ENCODE measurements at regions not wholly inside any gene's neighbourhood (a gene's known extent, or its start where the extent isn't known, plus 50 kb on each side); places are given as distances from the start of the nearest gene placed in this dataset.
A peak's percentile ranks its signal among the peaks of the same experiment; 100 is the strongest.
"Not testable (repeated sequence)": the region's sequence is repeated elsewhere in the genome, so short reads cannot be mapped to it uniquely, and the experiment has no call there.

DNA sequence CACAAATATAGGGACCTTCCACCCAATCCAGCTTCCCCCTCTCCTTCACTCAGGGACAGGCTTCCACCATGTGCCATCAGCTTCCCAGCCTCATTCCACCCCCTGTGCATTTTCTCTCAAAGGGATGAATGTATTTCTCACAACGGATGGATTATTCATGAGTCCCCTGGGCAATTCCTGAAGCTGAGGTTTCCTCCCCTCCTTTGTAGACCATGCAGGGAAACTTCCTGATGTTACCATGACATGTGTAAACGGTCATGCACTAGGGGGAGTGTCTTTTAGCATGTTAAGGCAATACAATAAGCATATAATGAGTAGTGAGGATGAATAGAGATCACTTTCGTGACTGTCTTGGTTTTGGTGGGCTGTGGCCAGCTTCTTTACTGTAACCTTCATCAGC is 706.8 kb downstream of the TMEM121 start:
- not testable (repeated sequence) for DNase-seq

GRCh38 chr14:106234525-106235254 is 708.3 kb downstream of the TMEM121 start:
- not testable (repeated sequence) for DNase-seq

GRCh38 chr14:106235356-106236159 is 709.2 kb downstream of the TMEM121 start:
- no peak for DNase-seq

DNA sequence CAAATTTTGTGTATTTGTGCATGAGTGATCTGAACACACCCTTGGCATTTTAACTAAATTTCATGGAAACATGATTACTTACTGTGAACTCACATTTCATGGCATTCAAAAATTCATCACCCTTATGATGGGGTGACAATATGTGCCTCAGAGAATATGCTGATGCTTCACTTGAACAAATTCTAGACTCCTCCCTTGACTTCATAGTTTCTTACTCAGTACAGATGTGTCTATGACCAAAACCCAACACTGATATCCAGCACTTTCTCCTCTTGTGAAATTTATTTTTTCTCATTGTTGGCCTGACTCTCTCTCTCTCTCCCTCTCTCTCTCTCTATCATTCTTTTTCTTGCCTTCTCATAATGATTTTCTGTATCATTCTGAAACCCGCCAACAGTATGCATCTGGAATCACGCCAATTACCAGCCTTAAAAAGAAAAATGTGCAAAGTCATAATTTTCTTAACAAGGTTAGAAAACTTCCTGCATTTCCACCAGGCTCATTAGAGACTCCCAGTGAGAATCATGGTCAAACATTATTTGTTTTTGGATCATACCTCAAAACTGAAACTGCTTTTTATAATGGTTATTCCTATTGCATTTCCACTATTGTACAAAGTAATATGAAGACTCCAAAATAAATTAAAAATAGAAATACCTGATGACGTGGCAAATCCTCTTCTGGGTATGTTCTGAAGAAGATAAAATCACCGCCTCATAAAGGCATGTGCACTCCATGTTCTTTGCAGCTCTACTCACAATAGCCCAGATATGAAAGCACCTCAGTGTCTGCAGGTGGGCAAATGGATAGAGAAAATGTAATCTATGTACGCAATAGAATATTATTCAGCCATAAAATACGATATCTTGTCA is 722.2 kb downstream of the TMEM121 start:
- no peak for DNase-seq

GRCh38 chr14:106253995-106254394 is 727.6 kb downstream of the TMEM121 start:
- not testable (repeated sequence) for DNase-seq

DNA sequence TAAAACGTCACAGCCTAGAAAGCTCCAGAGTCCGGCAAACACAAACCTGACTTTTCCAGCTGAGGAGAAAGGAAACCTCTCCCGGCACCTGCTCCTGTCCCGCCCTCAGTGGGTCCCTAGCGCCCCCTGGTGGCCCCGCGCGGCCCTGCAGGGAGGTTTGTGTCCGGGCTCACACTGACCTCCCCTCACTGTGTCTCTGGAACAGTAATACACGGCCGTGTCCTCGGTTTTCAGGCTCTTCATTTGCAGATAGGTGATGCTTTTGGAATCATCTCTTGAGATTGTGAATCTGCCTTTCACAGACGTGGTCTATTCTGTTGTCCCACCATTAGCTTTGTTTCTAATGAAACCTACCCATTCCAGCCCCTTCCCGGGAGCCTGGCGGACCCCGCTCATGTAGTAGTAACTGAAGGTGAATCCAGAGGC is 731.2 kb downstream of the TMEM121 start:
- peak; percentile 69 for DNase-seq

- peak; percentile 37 for DNase-seq
Observed at GRCh38 chr14:106268013-106268727, 741.8 kb downstream of the TMEM121 start.

GRCh38 chr14:106269029-106269428 is 742.6 kb downstream of the TMEM121 start:
- DNase-seq: no peak

DNA sequence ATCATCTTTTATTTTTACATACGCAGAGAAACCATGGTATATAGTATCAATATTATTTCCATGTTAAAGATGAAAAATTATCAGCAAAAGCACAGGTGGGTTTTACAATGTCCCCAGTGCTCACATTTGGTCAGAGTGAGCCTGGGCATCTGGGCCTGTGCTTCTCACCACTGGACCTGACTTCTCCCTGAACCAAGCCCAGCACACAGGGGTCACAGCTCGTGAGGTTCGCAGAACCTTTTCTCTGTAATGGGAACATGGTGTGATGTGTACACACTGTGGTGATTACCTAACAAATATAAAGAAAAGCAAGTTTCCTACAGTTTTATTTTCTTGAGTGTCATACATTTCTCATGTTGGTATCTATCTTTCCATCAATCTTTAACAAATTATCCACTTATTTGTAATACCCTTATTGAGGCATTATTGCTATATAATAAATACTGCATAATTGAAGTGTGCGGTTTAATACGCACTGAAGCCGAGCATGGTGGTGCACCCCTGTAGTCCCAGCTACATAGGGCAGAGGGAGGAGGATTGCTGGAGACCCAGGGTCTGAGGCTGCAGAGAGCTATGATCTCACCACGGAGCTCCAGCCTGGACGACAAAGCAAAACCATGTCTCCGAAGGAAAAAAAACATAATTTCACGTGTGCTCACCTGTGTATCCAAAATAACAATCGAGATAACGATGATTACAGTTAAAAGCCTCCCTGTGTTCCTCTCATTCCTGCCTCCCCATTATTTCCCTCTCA is 743.2 kb downstream of the TMEM121 start:
- no peak for DNase-seq

- DNase-seq: peak; percentile 36
Observed at GRCh38 chr14:106270476-106271121, 744.2 kb downstream of the TMEM121 start.

DNA sequence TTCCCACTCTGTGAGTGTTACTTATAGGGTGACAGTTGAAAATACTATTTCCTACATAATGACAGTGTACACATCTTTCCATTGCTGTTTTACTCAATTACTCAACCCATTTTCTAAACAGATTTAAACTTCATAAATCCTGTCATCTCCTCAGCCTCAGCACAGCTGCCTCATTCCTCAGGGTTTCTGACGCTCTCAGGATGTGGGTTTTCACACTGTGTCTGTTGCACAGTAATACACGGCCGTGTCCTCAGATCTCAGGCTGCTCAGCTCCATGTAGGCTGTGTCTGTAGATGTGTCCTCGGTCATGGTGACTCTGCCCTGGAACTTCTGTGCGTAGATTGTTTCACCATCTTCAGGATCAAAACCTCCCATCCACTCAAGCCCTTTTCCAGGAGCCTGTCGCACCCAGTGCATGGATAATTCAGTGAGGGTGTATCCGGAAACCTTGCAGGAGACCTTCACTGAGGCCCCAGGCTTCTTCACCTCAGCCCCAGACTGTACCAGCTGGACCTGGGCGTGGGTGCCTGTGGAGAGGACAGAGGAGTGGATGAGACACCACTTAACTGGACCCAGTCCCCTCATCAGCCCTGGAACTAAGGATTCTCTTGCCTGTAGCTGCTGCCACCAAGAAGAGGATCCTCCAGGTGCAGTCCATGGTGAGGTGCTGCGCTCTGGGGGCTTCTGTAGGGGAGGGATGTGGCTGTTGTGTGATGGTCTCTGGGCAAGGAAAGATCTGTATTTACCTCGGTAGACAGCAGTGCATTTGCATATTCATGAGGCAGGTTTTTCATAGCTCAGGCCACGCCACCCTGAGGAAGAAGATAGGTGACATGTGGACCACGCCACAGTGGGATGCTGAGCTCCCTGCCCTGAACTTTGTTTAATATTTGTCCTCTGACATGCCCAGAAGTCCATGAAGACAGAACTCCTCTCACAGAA is 750.2 kb downstream of the TMEM121 start:
- no peak for DNase-seq

DNA sequence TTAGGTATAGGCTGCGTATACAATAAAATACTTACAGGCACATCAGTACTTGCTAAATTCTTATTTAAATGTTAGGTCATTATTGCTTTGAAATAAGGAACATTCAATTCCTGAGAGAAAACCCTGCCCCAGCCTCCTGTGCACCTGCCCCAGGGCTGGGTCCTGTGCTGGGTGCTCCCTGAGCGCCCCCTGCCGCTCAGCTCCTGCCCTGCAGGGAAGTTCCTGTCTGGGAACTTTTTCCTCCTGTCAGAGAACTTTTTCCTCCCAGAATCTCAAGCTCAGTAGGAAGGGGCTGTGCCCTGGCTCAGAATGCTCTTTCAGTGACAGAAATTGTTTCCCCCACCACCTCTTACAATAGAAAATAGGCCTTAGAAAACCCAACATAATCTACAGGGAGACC is 751.1 kb downstream of the TMEM121 start:
- DNase-seq: peak; percentile 47

DNA sequence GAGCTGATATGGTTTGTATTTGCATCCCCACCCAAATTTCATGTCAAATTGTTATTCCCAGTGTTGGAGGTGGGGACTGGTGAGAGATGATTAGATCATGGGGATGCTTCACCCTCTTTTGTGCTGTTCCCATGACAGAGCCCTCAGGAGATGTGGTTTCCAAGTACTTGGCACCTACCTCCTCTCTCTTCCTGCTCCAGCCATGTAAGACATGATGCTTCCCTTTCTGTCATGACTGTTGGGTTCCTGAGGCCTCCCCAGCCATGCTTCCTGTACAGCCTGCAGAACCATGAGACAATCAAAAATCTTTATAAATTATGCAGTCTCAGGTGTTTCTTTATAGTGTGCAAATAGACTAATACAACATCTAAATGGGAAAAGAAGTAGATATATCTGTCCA is 754.5 kb downstream of the TMEM121 start:
- no peak for DNase-seq

DNA sequence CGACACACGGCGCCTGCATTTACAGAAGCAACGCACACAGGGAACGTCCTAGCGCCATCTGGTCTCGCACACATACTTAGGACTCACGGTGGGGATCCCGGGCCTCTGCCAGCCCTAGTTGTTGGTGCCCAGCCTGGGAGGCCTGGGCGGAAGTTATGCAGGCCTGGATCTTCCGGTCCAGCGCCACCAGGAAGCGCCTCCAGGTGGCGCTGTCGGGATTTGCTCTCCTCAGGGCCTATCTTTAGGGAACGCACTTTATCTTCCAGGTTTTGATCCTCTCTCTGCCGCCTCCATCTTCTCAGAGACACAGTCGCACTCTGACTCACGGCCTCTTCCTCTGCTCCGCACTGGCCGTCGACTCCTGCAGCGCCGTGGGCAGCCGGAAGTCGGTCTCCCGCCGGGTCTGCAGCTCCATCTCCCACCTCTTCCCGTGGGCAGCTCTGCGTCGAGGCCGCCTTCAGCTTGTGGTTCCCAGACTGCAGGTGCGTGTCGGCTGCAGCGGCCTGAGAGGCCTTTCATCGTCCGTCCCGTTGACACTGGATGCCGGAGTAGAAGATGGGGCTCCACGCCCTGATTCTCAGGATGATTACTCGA is 760.4 kb downstream of the TMEM121 start:
- peak; percentile 31 for DNase-seq

DNA sequence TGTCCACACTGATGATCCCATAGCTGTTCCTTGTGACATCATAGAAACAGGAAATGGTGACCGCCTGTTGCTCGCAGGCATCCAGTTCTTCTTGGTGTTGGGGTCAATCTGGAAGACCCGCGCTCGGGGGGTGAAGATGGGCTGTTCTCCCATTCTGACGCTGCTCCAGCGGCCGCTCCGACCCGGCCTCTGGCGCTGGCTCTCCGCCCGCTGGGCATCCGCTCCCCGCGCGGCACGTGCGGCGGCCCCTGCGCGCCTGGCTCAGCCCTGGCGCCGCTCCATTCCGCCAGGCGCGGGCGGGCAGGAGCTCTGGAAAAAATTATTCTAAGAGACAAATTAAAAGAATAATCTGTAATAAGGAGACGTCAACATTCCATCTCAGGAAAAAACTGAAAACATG is 761.1 kb downstream of the TMEM121 start:
- DNase-seq: no peak

DNA sequence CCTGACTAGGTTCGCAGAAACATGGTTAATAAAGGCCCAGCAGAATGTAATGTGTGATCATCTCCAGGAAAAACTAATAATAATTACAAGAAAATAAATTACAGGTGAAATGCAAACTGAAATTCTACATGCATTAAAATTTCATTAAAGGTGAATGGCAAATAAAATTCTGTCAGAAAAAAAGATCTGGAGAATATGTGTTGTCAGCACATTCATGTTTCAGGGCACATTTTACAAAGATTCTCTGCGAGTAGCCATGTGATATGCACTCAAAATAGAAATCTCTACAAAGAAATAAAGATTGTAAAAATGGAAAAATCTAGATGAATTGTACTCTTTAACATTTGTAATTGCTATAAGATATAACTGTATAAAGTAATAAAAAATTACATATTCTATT is 765.2 kb downstream of the TMEM121 start:
- DNase-seq: no peak

GRCh38 chr14:106294324-106294723 is 767.9 kb downstream of the TMEM121 start:
- DNase-seq: no peak

DNA sequence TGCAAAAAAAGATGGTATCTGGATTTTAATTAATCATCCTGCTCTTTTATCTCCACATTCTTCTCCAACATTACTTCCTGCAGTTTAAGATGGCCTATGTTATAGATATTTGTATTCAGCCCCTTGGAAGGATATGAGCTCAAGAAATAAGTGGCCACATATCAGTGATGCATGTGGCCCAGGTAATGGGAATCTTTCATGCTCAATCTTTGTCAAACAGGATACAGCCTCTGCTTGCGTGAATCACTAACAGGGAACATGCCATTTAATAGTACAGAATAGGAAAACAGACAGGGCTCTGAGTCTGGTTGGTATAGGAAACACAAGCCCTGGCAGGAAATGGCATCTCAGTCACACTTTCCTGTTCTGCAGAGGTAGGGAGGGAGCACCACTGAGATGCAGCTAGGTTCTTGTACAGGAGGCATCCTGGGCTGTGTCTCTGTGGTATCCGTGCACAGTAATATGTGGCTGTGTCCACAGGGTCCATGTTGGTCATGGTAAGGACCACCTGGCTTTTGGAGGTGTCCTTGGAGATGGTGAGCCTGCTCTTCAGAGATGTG is 774.6 kb downstream of the TMEM121 start:
- DNase-seq: not testable (repeated sequence)

DNA sequence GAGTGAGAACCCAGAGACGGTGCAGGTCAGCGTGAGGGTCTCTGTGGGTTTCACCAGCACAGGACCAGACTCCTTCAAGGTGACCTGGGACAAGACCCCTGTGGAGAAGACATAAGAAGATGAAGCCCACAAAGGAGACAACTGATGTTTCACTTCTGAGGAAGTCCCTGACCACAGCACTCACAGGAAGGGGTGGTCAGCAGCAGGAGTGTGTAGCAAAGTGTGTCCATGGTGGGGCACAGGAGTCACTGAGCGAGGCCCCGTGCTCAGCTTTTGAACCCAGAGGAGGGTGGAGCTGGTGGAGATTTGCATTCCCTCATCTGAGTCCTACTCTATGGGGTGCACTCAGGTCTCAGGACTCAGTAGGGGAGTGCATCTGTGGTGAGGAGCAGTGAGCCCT is 775.2 kb downstream of the TMEM121 start:
- DNase-seq: not testable (repeated sequence)
